OCI-LY1 (cell line): ENCODE measurements at regions not wholly inside any gene's neighbourhood (a gene's known extent, or its start where the extent isn't known, plus 50 kb on each side); places are given as distances from the start of the nearest gene placed in this dataset.

Source experiments
- H2AFZ ChIP-seq: fragments of 200-600 bp; sonication (generic), shearing (Covaris generic); 2 replicates; pipeline ENCODE4 v1.6.0; 2014; ENCODE audit warnings: antibody characterized with exemption, mild to moderate bottlenecking, low read length
- H3F3A ChIP-seq: fragments of 200-600 bp; sonication (generic), shearing (Covaris generic); 2 replicates; pipeline ENCODE4 v1.6.0; 2014; ENCODE audit warnings: mild to moderate bottlenecking, antibody characterized with exemption, low read length, moderate library complexity; ENCODE audit not compliant: insufficient read depth
- H3K27ac ChIP-seq: fragments of 200-600 bp; sonication (generic); 2 replicates; pipeline ENCODE4 v1.5.1; 2014; ENCODE audit warnings: low read length, mixed run types, mild to moderate bottlenecking, low read depth; ENCODE audit not compliant: poor library complexity, severe bottlenecking
- H3K27me3 ChIP-seq: fragments of 200-600 bp; sonication (generic); 2 replicates; pipeline ENCODE4 v1.6.0; 2014; ENCODE audit warnings: antibody characterized with exemption, mild to moderate bottlenecking, low read length, moderate library complexity; ENCODE audit not compliant: insufficient read depth
- H3K36me3 ChIP-seq: fragments of 200-600 bp; sonication (generic); 2 replicates; pipeline ENCODE4 v1.6.1; 2014; ENCODE audit warnings: mild to moderate bottlenecking, antibody characterized with exemption, low read length, moderate library complexity, mixed read lengths; ENCODE audit not compliant: insufficient read depth
- H3K4me1 ChIP-seq: fragments of 200-600 bp; sonication (generic); 2 replicates; pipeline ENCODE4 v1.5.1; 2014; ENCODE audit warnings: mild to moderate bottlenecking, low read length, moderate library complexity; ENCODE audit not compliant: insufficient read depth, severe bottlenecking
- H3K4me2 ChIP-seq: fragments of 200-600 bp; sonication (generic), shearing (Covaris generic); 2 replicates; pipeline ENCODE4 v1.6.1; 2014; ENCODE audit warnings: low read length
- H3K4me3 ChIP-seq: fragments of 200-600 bp; sonication (generic); 2 replicates; pipeline ENCODE4 v1.5.1; 2014; ENCODE audit warnings: low read length, low read depth, mild to moderate bottlenecking, mixed read lengths; ENCODE audit not compliant: poor library complexity, severe bottlenecking
- H3K79me2 ChIP-seq: fragments of 200-600 bp; shearing (Covaris generic); 2 replicates; pipeline ENCODE4 v1.6.1; 2016; ENCODE audit warnings: mixed run types, low read length, mixed read lengths; ENCODE audit not compliant: insufficient read depth
- H3K9ac ChIP-seq: fragments of 200-600 bp; sonication (generic), shearing (Covaris generic); 2 replicates; pipeline ENCODE4 v1.6.1; 2014; ENCODE audit warnings: mild to moderate bottlenecking, low read length, mixed read lengths
- H3K9me2 ChIP-seq: fragments of 200-600 bp; sonication (generic), shearing (Covaris generic); 2 replicates; pipeline ENCODE4 v1.6.1; 2014; ENCODE audit warnings: low read depth, mild to moderate bottlenecking, low read length, mixed read lengths
- H3K9me3 ChIP-seq: fragments of 200-600 bp; shearing (Covaris generic); 2 replicates; pipeline ENCODE4 v1.6.1; 2014; ENCODE audit warnings: low read length, mixed read lengths
- H4K20me1 ChIP-seq: fragments of 200-600 bp; sonication (generic), shearing (Covaris generic); 2 replicates; pipeline ENCODE4 v1.6.0; 2016; ENCODE audit warnings: mild to moderate bottlenecking, low read length; ENCODE audit not compliant: insufficient read depth
- EZH2 ChIP-seq: fragments of 200-600 bp; sonication (generic), shearing (Covaris generic); IDR thresholded peaks from 2 replicates; pipeline ENCODE4 v1.8.0; 2017; ENCODE audit warnings: borderline replicate concordance, mixed run types, mild to moderate bottlenecking, antibody characterized with exemption, low read length, moderate library complexity, mixed read lengths
- TF ChIP-seq, protein P1 (sequence below): fragments of 200-600 bp; sonication (generic), shearing (Covaris generic); IDR thresholded peaks from 2 replicates; pipeline ENCODE4 v1.5.1; 2017; ENCODE audit warnings: mild to moderate bottlenecking, antibody characterized with exemption, low read length, moderate library complexity, mixed read lengths

GRCh38 chr7:41813286-41813685 lies 110.4 kb upstream of the INHBA start:
- Histone ChIP-seq H3F3A (no peaks in the 10 kb centered on the region), H3K27me3 (no peaks in the 10 kb centered on the region), H3K4me3 (no peak overlapping the region), H3K4me2 (no peak overlapping the region), H4K20me1 (no peaks in the 10 kb centered on the region), H3K4me1 (no peaks in the 10 kb centered on the region), H3K9ac (no peak overlapping the region), H3K9me2 (no peaks in the 10 kb centered on the region), H2AFZ (no peak overlapping the region), H3K79me2 (no peaks in the 10 kb centered on the region), H3K9me3 (no peaks in the 10 kb centered on the region), H3K36me3 (no peaks in the 10 kb centered on the region), H3K27ac (no peak overlapping the region)
- TF ChIP-seq EZH2 = no peak
- TF ChIP-seq, protein P1, sequence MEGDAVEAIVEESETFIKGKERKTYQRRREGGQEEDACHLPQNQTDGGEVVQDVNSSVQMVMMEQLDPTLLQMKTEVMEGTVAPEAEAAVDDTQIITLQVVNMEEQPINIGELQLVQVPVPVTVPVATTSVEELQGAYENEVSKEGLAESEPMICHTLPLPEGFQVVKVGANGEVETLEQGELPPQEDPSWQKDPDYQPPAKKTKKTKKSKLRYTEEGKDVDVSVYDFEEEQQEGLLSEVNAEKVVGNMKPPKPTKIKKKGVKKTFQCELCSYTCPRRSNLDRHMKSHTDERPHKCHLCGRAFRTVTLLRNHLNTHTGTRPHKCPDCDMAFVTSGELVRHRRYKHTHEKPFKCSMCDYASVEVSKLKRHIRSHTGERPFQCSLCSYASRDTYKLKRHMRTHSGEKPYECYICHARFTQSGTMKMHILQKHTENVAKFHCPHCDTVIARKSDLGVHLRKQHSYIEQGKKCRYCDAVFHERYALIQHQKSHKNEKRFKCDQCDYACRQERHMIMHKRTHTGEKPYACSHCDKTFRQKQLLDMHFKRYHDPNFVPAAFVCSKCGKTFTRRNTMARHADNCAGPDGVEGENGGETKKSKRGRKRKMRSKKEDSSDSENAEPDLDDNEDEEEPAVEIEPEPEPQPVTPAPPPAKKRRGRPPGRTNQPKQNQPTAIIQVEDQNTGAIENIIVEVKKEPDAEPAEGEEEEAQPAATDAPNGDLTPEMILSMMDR = no peak

DNA sequence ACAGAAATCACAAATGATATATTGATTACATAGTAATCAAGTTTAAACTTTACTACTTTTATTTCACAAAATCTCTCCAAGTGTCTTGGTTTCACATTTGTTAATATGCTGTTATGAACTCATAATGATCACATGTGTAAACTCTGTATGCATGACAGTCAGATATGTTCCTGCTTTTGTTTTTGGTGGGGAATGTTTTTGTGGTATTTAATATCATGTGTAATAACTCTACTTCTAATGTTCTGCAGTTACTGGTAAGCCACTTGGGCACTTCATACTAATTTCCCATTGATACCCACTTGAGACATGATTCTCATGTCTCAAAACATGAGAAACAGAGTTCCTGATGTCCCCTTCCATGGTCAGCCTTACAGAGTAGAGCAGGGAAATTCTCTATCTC lies 109.1 kb upstream of the INHBA start:
- H4K20me1 ChIP-seq = no peaks in the 10 kb centered on the region
- H3K79me2 ChIP-seq = no peaks in the 10 kb centered on the region
- no peaks in the 10 kb centered on the region for H3F3A ChIP-seq
- no peaks in the 10 kb centered on the region for H3K9me2 ChIP-seq
- H3K9me3 ChIP-seq = no peaks in the 10 kb centered on the region
- no peaks in the 10 kb centered on the region for H3K4me1 ChIP-seq
- no peak overlapping the region for H3K4me2 ChIP-seq
- TF ChIP-seq, protein P1 = no peak
- no peak for TF ChIP-seq EZH2
- no peak overlapping the region for H2AFZ ChIP-seq
- H3K27ac ChIP-seq = no peak overlapping the region
- H3K36me3 ChIP-seq = no peaks in the 10 kb centered on the region
- no peak overlapping the region for H3K9ac ChIP-seq
- H3K27me3 ChIP-seq = no peaks in the 10 kb centered on the region
- no peak overlapping the region for H3K4me3 ChIP-seq

DNA sequence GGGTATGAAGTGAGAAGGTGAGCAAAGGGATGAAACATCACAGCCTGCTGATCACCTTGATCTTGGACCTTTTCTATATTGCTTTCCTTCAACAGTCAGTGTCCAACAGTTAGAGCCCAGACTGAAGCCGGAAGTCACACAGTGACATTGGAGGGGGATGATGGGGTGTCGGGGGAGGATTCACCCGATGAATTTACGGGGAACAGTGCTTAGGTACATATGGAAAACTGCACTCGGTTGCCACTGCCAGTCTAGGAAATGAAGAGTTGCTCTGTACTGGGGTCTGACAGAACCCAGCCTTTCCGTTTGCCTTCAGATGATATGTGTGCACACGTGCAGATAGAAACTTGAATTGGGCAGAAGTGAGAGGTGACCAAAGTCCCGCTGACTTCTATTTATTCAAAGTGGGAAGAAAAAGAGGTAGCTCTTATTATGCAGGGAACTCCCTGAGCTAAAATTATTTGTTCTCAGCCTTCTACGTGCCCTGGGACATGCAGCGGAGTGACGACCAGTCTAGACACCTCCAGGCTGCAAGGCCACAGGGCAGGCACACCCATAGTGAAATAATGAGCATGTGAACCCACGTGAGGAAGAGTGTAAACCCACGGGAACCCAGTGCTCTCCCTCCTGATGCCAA lies 107.2 kb upstream of the INHBA start:
- Histone ChIP-seq H3K9me3 (no peaks in the 10 kb centered on the region), H3K9ac (no peak overlapping the region), H3K79me2 (no peaks in the 10 kb centered on the region), H3K27ac (no peak overlapping the region), H2AFZ (no peak overlapping the region), H3K9me2 (no peaks in the 10 kb centered on the region), H3F3A (no peaks in the 10 kb centered on the region), H3K4me1 (no peaks in the 10 kb centered on the region), H4K20me1 (no peaks in the 10 kb centered on the region), H3K4me2 (no peak overlapping the region), H3K4me3 (no peak overlapping the region), H3K27me3 (no peaks in the 10 kb centered on the region), H3K36me3 (no peaks in the 10 kb centered on the region)
- TF ChIP-seq, protein P1 = no peak
- no peak for TF ChIP-seq EZH2
